ENCODE measurements at regions not wholly inside any gene's neighbourhood (a gene's known extent, or its start where the extent isn't known, plus 50 kb on each side); places are given as distances from the start of the nearest gene placed in this dataset.

GRCh38 chr10:84848967-84849366, 520.6 kb downstream of the CCSER2 start:
- no peak overlapping the region for H3K4me3 ChIP-seq (replicated peaks; ENCODE audit: low read depth, low read length)
- TF ChIP-seq CTCF (IDR thresholded peaks at IDR 0.05; ENCODE audit: low read depth, low read length, missing control alignments): no peak

GRCh38 chr10:84850826-84851225, 522.4 kb downstream of the CCSER2 start:
- no peak for TF ChIP-seq CTCF (IDR thresholded peaks at IDR 0.05; ENCODE audit: low read depth, low read length, missing control alignments)
- no peak for DNase-seq (ENCODE audit: extremely low read depth, low read depth)
- no peak overlapping the region for H3K4me3 ChIP-seq (replicated peaks; ENCODE audit: low read depth, low read length)

More at GRCh38 chr10:84848967-84849366, 520.6 kb downstream of the CCSER2 start:
- DNase-seq (ENCODE audit: extremely low read depth, low read depth): no peak

- TF ChIP-seq CTCF (IDR thresholded peaks at IDR 0.05; ENCODE audit: low read depth, low read length, missing control alignments): no peak
- DNase-seq (ENCODE audit: extremely low read depth, low read depth): no peak
- H3K4me3 ChIP-seq (replicated peaks; ENCODE audit: low read depth, low read length): no peak overlapping the region
Measured at GRCh38 chr10:84854439-84854838, 526.0 kb downstream of the CCSER2 start.

- no peak for DNase-seq (ENCODE audit: extremely low read depth, low read depth)
- TF ChIP-seq CTCF (IDR thresholded peaks at IDR 0.05; ENCODE audit: low read depth, low read length, missing control alignments): no peak
- H3K4me3 ChIP-seq (replicated peaks; ENCODE audit: low read depth, low read length): no peak overlapping the region
Measured at GRCh38 chr10:84860855-84861254, 532.5 kb downstream of the CCSER2 start.

GRCh38 chr10:84862551-84862950, 534.2 kb downstream of the CCSER2 start:
- no peak for TF ChIP-seq CTCF (IDR thresholded peaks at IDR 0.05; ENCODE audit: low read depth, low read length, missing control alignments)
- H3K4me3 ChIP-seq (replicated peaks; ENCODE audit: low read depth, low read length): no peak overlapping the region
- DNase-seq (ENCODE audit: extremely low read depth, low read depth): no peak

GRCh38 chr10:84863675-84864074, 535.3 kb downstream of the CCSER2 start:
- no peak overlapping the region for H3K4me3 ChIP-seq (replicated peaks; ENCODE audit: low read depth, low read length)
- DNase-seq (ENCODE audit: extremely low read depth, low read depth): no peak
- no peak for TF ChIP-seq CTCF (IDR thresholded peaks at IDR 0.05; ENCODE audit: low read depth, low read length, missing control alignments)

Measured in HFF-Myc (cell line).